CD4-positive, CD25-positive, alpha-beta regulatory T cell (primary cell): ENCODE measurements at regions not wholly inside any gene's neighbourhood (a gene's known extent, or its start where the extent isn't known, plus 50 kb on each side); places are given as distances from the start of the nearest gene placed in this dataset.

Experiments used
- ATAC-seq, 2 donors: fragments of 150-1000 bp; cut with Tn5 transposase; one replicate each; pipeline ENCODE4 v1.10.0; 2021; ENCODE audit warnings: low read depth in 2 of 2, moderate number of reproducible peaks in 2 of 2, moderate library complexity in 1 of 2
- DNase-seq, 3 donors: peaks; one replicate each; pipeline versions ENCODE4 v3.0.0 to v3.0.0-alpha.2; 2012 to 2022; ENCODE audit warnings: mixed read lengths in 1 of 3
- H3K27ac ChIP-seq: one replicate; pipeline ENCODE4 v1.7.0; 2013; ENCODE audit warnings: mild to moderate bottlenecking, low read length; ENCODE audit not compliant: insufficient read depth, poor library complexity, severe bottlenecking
- H3K27me3 ChIP-seq: one replicate; pipeline ENCODE4 v1.7.0; 2013; ENCODE audit warnings: low read length; ENCODE audit not compliant: control insufficient read depth, insufficient read depth
- H3K36me3 ChIP-seq: one replicate; pipeline ENCODE4 v1.7.0; 2013; ENCODE audit warnings: mild to moderate bottlenecking, low read length, moderate library complexity; ENCODE audit not compliant: control insufficient read depth, insufficient read depth
- H3K4me1 ChIP-seq: 2 replicates; pipeline ENCODE4 v1.7.0; 2013; ENCODE audit warnings: mild to moderate bottlenecking, low read length; ENCODE audit not compliant: insufficient read depth, control insufficient read depth, poor library complexity, severe bottlenecking
- H3K4me3 ChIP-seq: one replicate; pipeline ENCODE4 v1.7.0; 2013; ENCODE audit warnings: low read depth, mild to moderate bottlenecking, low read length, moderate library complexity
- H3K9me3 ChIP-seq, 2 experiments: 1 replicate in 1 of 2; 2 replicates in 1 of 2; pipeline ENCODE4 v1.7.0; 2013; ENCODE audit warnings: low read length in 2 of 2, mild to moderate bottlenecking in 1 of 2, moderate library complexity in 1 of 2; ENCODE audit not compliant: control insufficient read depth in 2 of 2
- H3K27ac Mint-ChIP-seq, 3 donors: one replicate each; pipeline ENCODE4 v1.8.0; 2020 to 2022; ENCODE audit warnings: mild to moderate bottlenecking in 3 of 3, mixed read lengths in 3 of 3, moderate library complexity in 2 of 3
- H3K27me3 Mint-ChIP-seq: one replicate; pipeline ENCODE4 v1.8.0; 2022; ENCODE audit warnings: mild to moderate bottlenecking, mixed read lengths
- H3K36me3 Mint-ChIP-seq: one replicate; pipeline ENCODE4 v1.8.0; 2020; ENCODE audit warnings: mixed read lengths
- H3K4me1 Mint-ChIP-seq, 4 donors: one replicate each; pipeline ENCODE4 v1.8.0; 2020 to 2022; ENCODE audit warnings: mixed read lengths in 4 of 4, mild to moderate bottlenecking in 1 of 4
- H3K4me3 Mint-ChIP-seq, 4 donors: one replicate each; pipeline ENCODE4 v1.8.0; 2020 to 2022; ENCODE audit warnings: mild to moderate bottlenecking in 4 of 4, mixed read lengths in 4 of 4, moderate library complexity in 3 of 4
- H3K9me3 Mint-ChIP-seq, 7 donors: one replicate each; pipeline ENCODE4 v1.8.0; 2020 to 2022; ENCODE audit warnings: mixed read lengths in 7 of 7, mild to moderate bottlenecking in 3 of 7, moderate library complexity in 2 of 7

DNA sequence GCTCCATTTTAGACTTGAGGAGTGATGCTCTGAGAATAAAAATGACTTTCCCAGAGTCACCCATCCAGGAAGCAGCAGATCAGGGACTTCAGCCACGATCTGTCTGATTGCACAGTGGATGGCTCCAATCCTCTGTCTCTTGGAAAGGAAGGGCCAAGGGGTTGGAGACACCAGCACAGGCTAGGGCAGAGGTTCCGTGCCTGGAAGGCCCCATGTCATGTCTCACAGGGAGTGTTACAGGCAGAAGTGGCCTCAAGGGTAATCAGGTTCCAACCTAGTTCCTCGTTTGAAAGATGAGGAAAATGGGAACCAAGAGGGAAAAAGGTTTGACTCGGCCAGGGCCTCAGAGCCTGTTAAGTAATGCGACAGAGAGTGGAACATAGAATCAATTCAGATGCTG lies 160.0 kb downstream of the EFNB1 start:
- H3K36me3 Mint-ChIP-seq = no peaks in the 10 kb centered on the region

DNA sequence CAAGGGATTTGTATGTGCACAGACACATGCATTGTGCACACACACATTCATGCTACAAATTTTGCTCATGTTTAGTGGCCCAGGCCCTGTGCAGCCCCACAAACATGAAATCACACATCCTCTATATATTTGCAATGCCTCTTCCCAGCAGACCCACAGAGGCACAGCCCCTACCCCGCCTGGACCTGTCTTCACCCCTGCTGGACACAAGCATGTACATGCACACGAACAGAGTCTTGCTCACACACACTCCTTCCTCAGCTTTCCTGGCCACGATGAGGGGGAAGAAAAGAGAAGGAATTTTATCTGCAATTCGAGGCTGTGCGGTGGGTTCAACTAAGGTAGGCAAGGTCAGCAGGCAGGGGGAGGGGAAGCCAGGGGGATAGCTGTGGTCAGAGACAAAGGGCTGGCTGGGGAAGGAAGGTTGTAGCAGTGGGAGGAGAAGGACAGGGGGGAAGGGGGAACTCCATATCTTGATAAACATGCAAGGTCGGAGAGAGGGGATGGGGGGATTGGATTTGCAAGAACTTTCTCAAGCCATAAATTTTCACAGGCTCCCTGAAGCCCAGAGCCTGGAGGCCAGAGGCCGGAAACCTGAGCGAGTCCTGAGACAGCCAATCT lies 156.4 kb downstream of the EFNB1 start:
- Histone ChIP-seq H3K9me3 (no peaks in the 10 kb centered on the region), H3K36me3 (no peaks in the 10 kb centered on the region), H3K27ac (no peak overlapping the region), H3K4me3 (no peak overlapping the region), H3K27me3 (no peaks in the 10 kb centered on the region), H3K4me1 (no peaks in the 10 kb centered on the region)
- Mint-ChIP-seq H3K27me3 (no peaks in the 10 kb centered on the region), H3K9me3 (no peaks in the 10 kb centered on the region), H3K4me3 (no peak overlapping the region), H3K4me1 (no peaks in the 10 kb centered on the region), H3K27ac (no peak overlapping the region), H3K36me3 (no peaks in the 10 kb centered on the region)
- no peak for ATAC-seq
- no peak for DNase-seq

More for the DNA sequence above, 160.0 kb downstream of the EFNB1 start:
- no peaks in the 10 kb centered on the region for H3K27me3 ChIP-seq
- ATAC-seq = no peak
- no peaks in the 10 kb centered on the region for H3K4me1 ChIP-seq
- H3K4me1 Mint-ChIP-seq = no peaks in the 10 kb centered on the region
- no peak overlapping the region for H3K27ac ChIP-seq
- H3K9me3 ChIP-seq = no peaks in the 10 kb centered on the region
- no peak overlapping the region for H3K4me3 Mint-ChIP-seq
- H3K27me3 Mint-ChIP-seq = no peaks in the 10 kb centered on the region
- H3K4me3 ChIP-seq = no peak overlapping the region
- no peak overlapping the region for H3K27ac Mint-ChIP-seq
- no peak for DNase-seq
- no peaks in the 10 kb centered on the region for H3K9me3 Mint-ChIP-seq
- no peaks in the 10 kb centered on the region for H3K36me3 ChIP-seq

DNA sequence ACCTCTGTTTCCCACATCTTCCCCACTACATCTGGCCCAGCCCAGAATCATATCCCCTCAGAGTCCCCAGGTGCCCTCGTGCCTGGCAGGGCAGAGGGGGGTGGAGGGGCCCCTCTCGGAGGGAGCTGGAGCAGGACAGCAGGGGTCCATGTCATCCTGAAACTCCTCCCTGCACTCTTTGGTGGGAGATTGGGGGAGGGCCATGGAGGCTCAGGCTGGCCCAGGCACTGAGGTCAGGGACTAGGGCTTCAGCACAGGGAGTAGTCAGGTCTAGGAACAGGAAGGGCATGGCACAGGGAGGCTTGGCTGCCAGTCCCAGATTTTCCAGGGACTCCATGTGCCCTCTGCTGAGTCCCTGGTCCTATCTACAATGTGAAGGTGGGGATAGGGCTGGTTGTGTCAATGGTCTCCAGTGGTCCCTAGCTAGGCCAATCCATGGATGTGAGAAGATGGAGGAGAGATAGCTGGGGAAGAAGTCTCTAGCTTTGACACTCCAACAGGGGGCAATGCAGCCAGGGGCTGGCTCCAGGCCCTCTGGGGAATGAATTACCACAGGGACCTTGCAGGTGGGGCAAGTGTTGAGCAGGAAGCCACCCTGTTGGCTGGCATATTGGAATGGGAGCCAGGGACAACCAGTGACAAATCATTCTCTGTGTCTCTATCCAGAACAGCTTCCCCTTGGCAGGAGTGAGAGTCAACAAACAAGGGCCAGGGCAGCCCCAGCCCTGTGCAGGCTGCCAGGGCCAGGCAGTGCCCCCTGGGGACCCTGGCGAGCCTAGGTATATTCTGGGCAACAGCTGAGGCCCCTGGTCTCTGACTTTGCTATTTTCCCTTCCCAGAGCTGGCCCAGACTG lies 154.4 kb downstream of the EFNB1 start:
- Mint-ChIP-seq H3K4me3 (no peak overlapping the region), H3K27ac (no peak overlapping the region), H3K9me3 (no peaks in the 10 kb centered on the region), H3K36me3 (no peaks in the 10 kb centered on the region), H3K27me3 (no peaks in the 10 kb centered on the region), H3K4me1 (no peaks in the 10 kb centered on the region)
- ATAC-seq (no peak), DNase-seq (no peak)
- H3K4me1 ChIP-seq = no peaks in the 10 kb centered on the region
- no peaks in the 10 kb centered on the region for H3K36me3 ChIP-seq
- no peak overlapping the region for H3K27ac ChIP-seq
- no peaks in the 10 kb centered on the region for H3K27me3 ChIP-seq
- H3K4me3 ChIP-seq = no peak overlapping the region
- no peaks in the 10 kb centered on the region for H3K9me3 ChIP-seq

DNA sequence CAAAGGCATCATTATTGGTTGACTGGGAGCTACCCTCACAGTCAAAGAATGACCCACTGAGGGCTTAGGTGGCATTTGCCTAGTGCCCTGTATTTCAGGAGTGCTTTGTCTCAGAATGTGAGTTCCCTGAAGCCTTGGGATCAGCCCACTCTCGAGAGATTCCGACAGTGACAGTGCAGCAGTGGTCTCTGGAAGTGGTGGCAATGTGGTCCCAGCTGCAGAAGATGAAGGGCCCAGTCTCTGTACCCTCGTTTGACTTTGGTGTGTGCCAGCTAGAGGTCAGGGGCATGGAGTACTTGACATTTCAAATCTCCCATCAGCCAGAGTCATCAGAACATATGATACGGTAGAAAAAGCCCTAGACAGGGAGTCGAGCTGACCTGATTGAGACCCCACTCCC lies 153.7 kb downstream of the EFNB1 start:
- no peak overlapping the region for H3K4me3 ChIP-seq
- no peak overlapping the region for H3K27ac Mint-ChIP-seq
- no peaks in the 10 kb centered on the region for H3K4me1 ChIP-seq
- no peaks in the 10 kb centered on the region for H3K27me3 Mint-ChIP-seq
- DNase-seq = no peak
- no peaks in the 10 kb centered on the region for H3K27me3 ChIP-seq
- no peaks in the 10 kb centered on the region for H3K9me3 ChIP-seq
- H3K36me3 Mint-ChIP-seq = no peaks in the 10 kb centered on the region
- H3K27ac ChIP-seq = no peak overlapping the region
- no peaks in the 10 kb centered on the region for H3K4me1 Mint-ChIP-seq
- ATAC-seq = no peak
- no peaks in the 10 kb centered on the region for H3K9me3 Mint-ChIP-seq
- H3K4me3 Mint-ChIP-seq = no peak overlapping the region
- no peaks in the 10 kb centered on the region for H3K36me3 ChIP-seq

DNA sequence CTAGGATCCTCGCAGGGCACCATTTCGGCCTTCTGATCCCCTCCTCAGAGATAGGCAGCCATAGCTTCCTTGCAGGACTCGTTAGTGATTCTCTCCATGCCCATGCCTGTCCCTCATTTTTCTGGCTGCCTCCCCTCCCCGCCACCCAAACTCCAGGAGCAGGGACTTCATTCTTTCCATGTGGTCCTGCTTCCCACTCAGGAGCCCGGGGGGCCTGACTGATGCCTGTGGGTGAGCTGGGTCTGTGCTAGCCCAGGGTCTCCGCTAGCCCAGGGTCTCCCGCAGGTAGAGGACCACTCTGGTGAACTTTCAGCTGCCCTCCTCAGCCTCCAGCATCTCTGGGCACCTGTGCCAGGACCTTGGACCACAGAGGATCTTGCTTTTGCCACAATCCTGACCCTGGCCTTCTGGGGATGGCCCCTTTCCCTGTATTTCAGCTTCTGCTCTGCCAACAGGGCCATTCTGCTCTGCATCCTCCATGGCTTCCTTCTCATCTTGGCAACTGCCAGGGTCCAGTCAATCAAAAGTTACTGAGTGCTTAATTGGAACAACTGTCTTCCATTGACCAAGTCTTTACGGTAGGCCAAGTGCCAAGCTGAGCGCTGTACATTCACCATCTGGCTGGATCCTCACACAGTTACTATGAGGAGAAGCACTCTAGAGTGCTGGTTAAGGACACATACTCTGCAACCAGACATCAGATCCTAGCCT lies 152.2 kb downstream of the EFNB1 start:
- H3K9me3 Mint-ChIP-seq = peaks cover 0 to 6% (median 0%) of the 10 kb centered on the region in 7 donors
- no peak for ATAC-seq
- no peaks in the 10 kb centered on the region for H3K27me3 ChIP-seq
- no peak overlapping the region for H3K27ac ChIP-seq
- no peaks in the 10 kb centered on the region for H3K9me3 ChIP-seq
- no peaks in the 10 kb centered on the region for H3K4me1 ChIP-seq
- H3K4me3 ChIP-seq = no peak overlapping the region
- H3K4me1 Mint-ChIP-seq = no peaks in the 10 kb centered on the region
- H3K36me3 Mint-ChIP-seq = no peaks in the 10 kb centered on the region
- no peaks in the 10 kb centered on the region for H3K27me3 Mint-ChIP-seq
- DNase-seq = no peak
- no peak overlapping the region for H3K27ac Mint-ChIP-seq
- H3K36me3 ChIP-seq = no peaks in the 10 kb centered on the region
- no peak overlapping the region for H3K4me3 Mint-ChIP-seq

DNA sequence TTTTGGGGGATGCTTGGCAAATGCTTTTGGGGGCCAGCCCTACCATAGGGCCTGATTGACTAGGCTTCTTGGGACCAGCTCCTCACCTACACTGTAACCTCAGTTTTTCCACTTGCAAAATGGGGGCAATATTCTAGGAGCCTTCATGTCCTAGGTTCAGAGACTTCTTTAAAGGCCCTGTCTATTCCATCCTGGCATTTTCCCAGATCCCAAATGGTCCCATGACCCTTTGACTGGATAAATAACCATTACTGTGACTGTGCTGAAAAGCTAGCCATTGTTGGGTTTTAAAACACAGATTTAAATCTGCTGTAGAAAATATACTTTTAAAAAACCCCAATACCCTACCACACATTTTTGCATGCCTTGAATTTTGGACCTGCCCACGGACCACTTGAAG lies 149.8 kb downstream of the EFNB1 start:
- ATAC-seq = no peak
- H3K9me3 Mint-ChIP-seq = peaks cover 0 to 10% (median 0%) of the 10 kb centered on the region in 7 donors
- no peaks in the 10 kb centered on the region for H3K36me3 Mint-ChIP-seq
- Histone ChIP-seq H3K9me3 (no peaks in the 10 kb centered on the region), H3K4me1 (no peaks in the 10 kb centered on the region), H3K27ac (no peak overlapping the region), H3K36me3 (no peaks in the 10 kb centered on the region), H3K4me3 (no peak overlapping the region), H3K27me3 (no peaks in the 10 kb centered on the region)
- H3K4me1 Mint-ChIP-seq = no peaks in the 10 kb centered on the region
- H3K27me3 Mint-ChIP-seq = no peaks in the 10 kb centered on the region
- no peak overlapping the region for H3K27ac Mint-ChIP-seq
- DNase-seq = no peak
- no peak overlapping the region for H3K4me3 Mint-ChIP-seq

DNA sequence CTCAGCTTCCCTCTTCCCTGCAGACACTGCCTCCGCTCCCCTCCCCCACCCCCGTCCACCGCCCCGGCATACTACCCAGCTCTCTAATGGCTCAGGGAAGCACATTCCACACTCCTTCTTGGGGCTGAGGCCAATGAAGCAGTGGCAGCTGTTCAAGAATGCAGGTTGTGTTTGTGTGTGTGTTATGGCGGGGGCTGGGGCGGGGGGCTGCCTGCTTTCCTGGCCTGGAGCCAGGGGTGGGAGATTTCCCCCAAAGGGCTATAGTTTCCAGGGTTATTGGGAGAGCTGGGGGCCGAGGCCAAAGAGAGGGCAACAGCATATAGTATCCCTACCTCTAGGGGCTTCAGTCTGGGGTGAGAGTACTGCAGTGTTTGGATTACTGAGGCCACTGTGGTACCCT lies 149.4 kb downstream of the EFNB1 start:
- H3K9me3 ChIP-seq = no peaks in the 10 kb centered on the region
- no peak for DNase-seq
- H3K4me1 Mint-ChIP-seq = no peaks in the 10 kb centered on the region

More for the DNA sequence above, 149.4 kb downstream of the EFNB1 start:
- H3K27ac Mint-ChIP-seq = no peak overlapping the region
- H3K9me3 Mint-ChIP-seq = peaks cover 0 to 10% (median 2%) of the 10 kb centered on the region in 7 donors
- H3K4me1 ChIP-seq = no peaks in the 10 kb centered on the region
- H3K36me3 Mint-ChIP-seq = no peaks in the 10 kb centered on the region
- H3K4me3 Mint-ChIP-seq = no peak overlapping the region
- no peaks in the 10 kb centered on the region for H3K27me3 Mint-ChIP-seq
- H3K27ac ChIP-seq = no peak overlapping the region
- H3K36me3 ChIP-seq = no peaks in the 10 kb centered on the region
- no peaks in the 10 kb centered on the region for H3K27me3 ChIP-seq
- no peak for ATAC-seq
- no peak overlapping the region for H3K4me3 ChIP-seq
